Spleen (tissue), 7 donors: ENCODE measurements at regions not wholly inside any gene's neighbourhood (a gene's known extent, or its start where the extent isn't known, plus 50 kb on each side); places are given as distances from the start of the nearest gene placed in this dataset.
"Not testable (repeated sequence)": the region's sequence is repeated elsewhere in the genome, so short reads cannot be mapped to it uniquely, and the experiment has no call there.

ENCODE experiments used
- POLR2A ChIP-seq, 3 donors: fragments of 450-650 bp; IDR thresholded peaks; one replicate each; pipeline ENCODE4 v1.5.1; 2017; ENCODE audit warnings: antibody characterized with exemption in 3 of 3, mild to moderate bottlenecking in 1 of 3
- TF ChIP-seq, protein P1 (sequence below), 11 experiments: fragments of 200-600 bp in 7 of 11; fragments of 450-650 bp in 4 of 11; sonication (generic) in 4 of 11; IDR thresholded peaks in 8 of 11; conservative IDR thresholded peaks in 3 of 11; 1 replicate in 7 of 11; 2 replicates in 4 of 11; pipeline versions ENCODE4 v1.4.0 to v1.8.0; 2016 to 2021; ENCODE audit warnings: antibody characterized with exemption in 11 of 11, inconsistent platforms in 4 of 11, mild to moderate bottlenecking in 1 of 11
- donor health status: DM: no; HTN: no; CAD: no; lungs with moderate emphysema.
- donor health status: DM: no; HTN: no; CAD: no.
- donor health status: DM: no; HTN: no; CAD: no.

DNA sequence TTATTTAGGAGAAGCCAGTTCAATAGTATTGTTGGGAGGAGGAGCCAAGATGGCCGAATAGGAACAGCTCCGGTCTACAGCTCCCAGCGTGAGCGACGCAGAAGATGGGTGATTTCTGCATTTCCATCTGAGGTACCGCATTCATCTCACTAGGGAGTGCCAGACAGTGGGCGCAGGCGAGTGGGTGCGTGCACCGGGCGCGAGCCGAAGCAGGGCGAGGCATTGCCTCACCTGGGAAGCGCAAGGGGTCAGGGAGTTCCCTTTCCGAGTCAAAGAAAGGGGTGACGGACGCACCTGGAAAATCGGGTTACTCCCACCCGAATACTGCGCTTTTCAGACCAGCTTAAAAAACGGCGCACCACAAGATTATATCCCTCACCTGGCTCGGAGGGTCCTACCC lies 403.2 kb upstream of the SMIM31 start:
- TF ChIP-seq, protein P1, sequence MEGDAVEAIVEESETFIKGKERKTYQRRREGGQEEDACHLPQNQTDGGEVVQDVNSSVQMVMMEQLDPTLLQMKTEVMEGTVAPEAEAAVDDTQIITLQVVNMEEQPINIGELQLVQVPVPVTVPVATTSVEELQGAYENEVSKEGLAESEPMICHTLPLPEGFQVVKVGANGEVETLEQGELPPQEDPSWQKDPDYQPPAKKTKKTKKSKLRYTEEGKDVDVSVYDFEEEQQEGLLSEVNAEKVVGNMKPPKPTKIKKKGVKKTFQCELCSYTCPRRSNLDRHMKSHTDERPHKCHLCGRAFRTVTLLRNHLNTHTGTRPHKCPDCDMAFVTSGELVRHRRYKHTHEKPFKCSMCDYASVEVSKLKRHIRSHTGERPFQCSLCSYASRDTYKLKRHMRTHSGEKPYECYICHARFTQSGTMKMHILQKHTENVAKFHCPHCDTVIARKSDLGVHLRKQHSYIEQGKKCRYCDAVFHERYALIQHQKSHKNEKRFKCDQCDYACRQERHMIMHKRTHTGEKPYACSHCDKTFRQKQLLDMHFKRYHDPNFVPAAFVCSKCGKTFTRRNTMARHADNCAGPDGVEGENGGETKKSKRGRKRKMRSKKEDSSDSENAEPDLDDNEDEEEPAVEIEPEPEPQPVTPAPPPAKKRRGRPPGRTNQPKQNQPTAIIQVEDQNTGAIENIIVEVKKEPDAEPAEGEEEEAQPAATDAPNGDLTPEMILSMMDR (IDR thresholded peaks at IDR 0.05 in 8 of 11, conservative IDR thresholded peaks at IDR 0.05 in 3 of 11), result not testable (repeated sequence)
- not testable (repeated sequence) for TF ChIP-seq POLR2A (IDR thresholded peaks at IDR 0.05)
